ENCODE measurements at regions not wholly inside any gene's neighbourhood (a gene's known extent, or its start where the extent isn't known, plus 50 kb on each side); places are given as distances from the start of the nearest gene placed in this dataset.

GRCh38 chr20:53825282-53825681 lies 231.6 kb upstream of the ZNF217 start:
- TF ChIP-seq CTCF (IDR thresholded peaks at IDR 0.05) (no peak), POLR2A (IDR thresholded peaks at IDR 0.05) (no peak), POLR2AphosphoS5 (IDR thresholded peaks at IDR 0.05; ENCODE audit: insufficient read depth in 1 of 2, low read depth in 1 of 2) (no peak)

Data from vagina (tissue), 2 donors.